ENCODE measurements at regions not wholly inside any gene's neighbourhood (a gene's known extent, or its start where the extent isn't known, plus 50 kb on each side); places are given as distances from the start of the nearest gene placed in this dataset.
"Not testable (repeated sequence)": the region's sequence is repeated elsewhere in the genome, so short reads cannot be mapped to it uniquely, and the experiment has no call there.

GRCh38 chr10:28186887-28187578 is 115.8 kb downstream of the MPP7 start:
- DNase-seq = no peak

GRCh38 chr10:28186461-28186860 is 116.4 kb downstream of the MPP7 start:
- no peak for DNase-seq

GRCh38 chr10:28184810-28185209 is 118.1 kb downstream of the MPP7 start:
- no peak for DNase-seq

- DNase-seq = no peak
Observed at GRCh38 chr10:28181478-28182096, 121.3 kb downstream of the MPP7 start.

GRCh38 chr10:28180654-28181053 is 122.2 kb downstream of the MPP7 start:
- no peak for DNase-seq

- DNase-seq = no peak
Observed at GRCh38 chr10:28179743-28180099, 123.1 kb downstream of the MPP7 start.

- DNase-seq = peak; percentile 74
Observed at GRCh38 chr10:28179006-28179742, 123.7 kb downstream of the MPP7 start.

- peak; percentile 61 for DNase-seq
Observed at GRCh38 chr10:28177944-28178637, 124.8 kb downstream of the MPP7 start.

GRCh38 chr10:28176498-28176897 is 126.4 kb downstream of the MPP7 start:
- not testable (repeated sequence) for DNase-seq

- no peak for DNase-seq
Observed at GRCh38 chr10:28172223-28172610, 130.6 kb downstream of the MPP7 start.

GRCh38 chr10:28171468-28172222 is 131.2 kb downstream of the MPP7 start:
- no peak for DNase-seq

- no peak for DNase-seq
Observed at GRCh38 chr10:28169525-28169924, 133.3 kb downstream of the MPP7 start.

GRCh38 chr10:28160866-28161405 is 141.9 kb downstream of the MPP7 start:
- DNase-seq = no peak

- DNase-seq = no peak
Observed at GRCh38 chr10:28157379-28157778, 145.5 kb downstream of the MPP7 start.

GRCh38 chr10:28155726-28156125 is 147.1 kb downstream of the MPP7 start:
- no peak for DNase-seq

- no peak for DNase-seq
Observed at GRCh38 chr10:28151636-28152035, 151.2 kb downstream of the MPP7 start.

- no peak for DNase-seq
Observed at GRCh38 chr10:28149746-28150145, 150.9 kb upstream of the ODAD2 start.

- DNase-seq = no peak
Observed at GRCh38 chr10:28147706-28148105, 148.8 kb upstream of the ODAD2 start.

- no peak for DNase-seq
Observed at GRCh38 chr10:28139138-28139537, 140.3 kb upstream of the ODAD2 start.

GRCh38 chr10:28137907-28138880 is 139.3 kb upstream of the ODAD2 start:
- DNase-seq = no peak

- DNase-seq = no peak
Observed at GRCh38 chr10:28135258-28135657, 136.4 kb upstream of the ODAD2 start.
